Mesodermal cell (in vitro differentiated cells): ENCODE measurements at regions not wholly inside any gene's neighbourhood (a gene's known extent, or its start where the extent isn't known, plus 50 kb on each side); places are given as distances from the start of the nearest gene placed in this dataset.
"Not testable (repeated sequence)": the region's sequence is repeated elsewhere in the genome, so short reads cannot be mapped to it uniquely, and the experiment has no call there.

Experiments used
- H3K27ac ChIP-seq: 2 replicates; pipeline ENCODE4 v1.7.0; 2013; ENCODE audit warnings: mild to moderate bottlenecking, low read depth, low read length, moderate library complexity; ENCODE audit not compliant: severe bottlenecking
- H3K36me3 ChIP-seq: 2 replicates; pipeline ENCODE4 v1.7.1; 2013; ENCODE audit warnings: mild to moderate bottlenecking, low read length, moderate library complexity; ENCODE audit not compliant: control insufficient read depth, insufficient read depth
- H3K4me1 ChIP-seq: one replicate; pipeline ENCODE4 v1.7.1; 2013; ENCODE audit warnings: mild to moderate bottlenecking, low read length; ENCODE audit not compliant: insufficient read depth, control insufficient read depth, poor library complexity, severe bottlenecking
- H3K4me3 ChIP-seq: 2 replicates; pipeline ENCODE4 v1.7.0; 2013; ENCODE audit warnings: low read length, control low read depth, mild to moderate bottlenecking; ENCODE audit not compliant: insufficient read depth, poor library complexity, severe bottlenecking; ENCODE audit errors: extremely low read depth
- H3K9me3 ChIP-seq: 2 replicates; pipeline ENCODE4 v1.7.1; 2013; ENCODE audit warnings: mild to moderate bottlenecking, low read length, moderate library complexity; ENCODE audit not compliant: control insufficient read depth
- WGBS, 2 experiments: methylation state at CpG; one replicate each; pipeline ENCODE4 v1.1.5; 2013; ENCODE audit warnings: missing lambda C conversion rate in 2 of 2; ENCODE audit not compliant: insufficient coverage in 2 of 2; 5-methylcytosine and 5-hydroxymethylcytosine counted together

DNA sequence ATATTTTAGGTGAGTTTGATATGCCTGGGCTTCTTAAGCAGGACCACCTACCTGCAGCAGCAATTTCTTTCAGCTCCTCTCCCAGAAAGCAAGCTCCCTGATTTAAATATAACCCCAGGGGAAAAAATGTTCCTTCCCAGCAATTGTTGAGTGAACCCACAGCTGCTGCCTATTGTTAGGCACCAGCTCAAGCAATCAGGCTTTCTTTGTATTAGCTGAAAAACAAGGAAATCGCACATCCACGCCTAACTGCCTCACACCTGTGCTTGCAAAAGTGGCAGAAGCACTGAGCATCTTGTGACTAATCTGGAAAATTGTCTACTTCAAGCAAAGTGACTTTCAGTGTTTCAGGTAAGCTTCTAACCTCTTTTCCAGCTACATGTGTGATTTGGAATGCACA, 432.2 kb downstream of the SMARCA1 start:
- Histone ChIP-seq H3K9me3 (no peaks in the 10 kb centered on the region), H3K36me3 (no peaks in the 10 kb centered on the region), H3K27ac (no peak overlapping the region), H3K4me3 (no peak overlapping the region), H3K4me1 (no peaks in the 10 kb centered on the region)
- whole genome bisulfite sequencing, 2 experiments, result no CpG with 5 or more reads among the region's 2 CpGs

DNA sequence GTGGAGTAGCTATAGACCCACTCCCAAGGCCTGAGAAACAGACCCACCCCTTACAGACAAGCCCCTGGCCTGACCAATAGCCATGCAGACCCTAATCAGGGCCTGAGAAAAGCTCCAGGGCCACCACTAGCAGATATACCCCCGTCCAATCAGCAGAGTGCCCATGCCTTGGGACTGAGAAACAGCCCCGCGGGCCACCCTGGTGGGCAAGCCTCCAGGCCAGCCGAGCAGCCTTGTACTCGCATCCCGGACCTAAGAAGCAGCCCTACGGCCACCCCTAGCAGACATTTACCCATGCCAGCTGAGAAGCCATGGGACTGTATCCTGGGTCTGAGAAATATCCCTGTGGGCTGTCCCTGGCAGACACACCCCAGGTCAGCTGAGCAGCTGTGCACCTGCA, 436.5 kb downstream of the SMARCA1 start:
- Histone ChIP-seq H3K4me1 (no peaks in the 10 kb centered on the region), H3K9me3 (no peaks in the 10 kb centered on the region), H3K27ac (no peak overlapping the region), H3K4me3 (no peak overlapping the region), H3K36me3 (no peaks in the 10 kb centered on the region)
- 84% methylated on average over 5 of the region's 7 CpGs; no CpG with 5 or more reads in 1 of the 2 experiments for WGBS, 2 experiments

DNA sequence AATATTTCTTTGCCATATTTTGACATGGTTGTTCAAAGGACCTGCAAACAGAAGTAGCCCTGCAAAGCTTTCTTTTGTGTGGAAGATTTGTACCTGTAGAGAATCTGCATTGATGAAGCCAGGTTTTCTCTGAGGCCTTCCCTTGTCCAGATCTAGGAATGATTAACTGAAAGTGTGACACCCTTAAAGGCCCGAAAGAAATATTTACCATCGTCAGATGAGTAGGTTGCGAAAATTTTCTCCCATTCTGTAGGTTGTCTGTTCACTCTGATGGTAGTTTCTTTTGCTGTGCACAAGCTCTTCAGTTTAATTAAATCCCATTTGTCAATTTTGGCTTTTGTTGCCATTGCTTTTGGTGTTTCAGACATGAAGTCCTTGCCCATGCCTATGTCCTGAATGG, 439.0 kb downstream of the SMARCA1 start:
- no CpG with 5 or more reads among the region's 3 CpGs for WGBS, 2 experiments
- not testable (repeated sequence) for H3K27ac ChIP-seq, H3K4me3 ChIP-seq, H3K9me3 ChIP-seq, H3K4me1 ChIP-seq, H3K36me3 ChIP-seq

DNA sequence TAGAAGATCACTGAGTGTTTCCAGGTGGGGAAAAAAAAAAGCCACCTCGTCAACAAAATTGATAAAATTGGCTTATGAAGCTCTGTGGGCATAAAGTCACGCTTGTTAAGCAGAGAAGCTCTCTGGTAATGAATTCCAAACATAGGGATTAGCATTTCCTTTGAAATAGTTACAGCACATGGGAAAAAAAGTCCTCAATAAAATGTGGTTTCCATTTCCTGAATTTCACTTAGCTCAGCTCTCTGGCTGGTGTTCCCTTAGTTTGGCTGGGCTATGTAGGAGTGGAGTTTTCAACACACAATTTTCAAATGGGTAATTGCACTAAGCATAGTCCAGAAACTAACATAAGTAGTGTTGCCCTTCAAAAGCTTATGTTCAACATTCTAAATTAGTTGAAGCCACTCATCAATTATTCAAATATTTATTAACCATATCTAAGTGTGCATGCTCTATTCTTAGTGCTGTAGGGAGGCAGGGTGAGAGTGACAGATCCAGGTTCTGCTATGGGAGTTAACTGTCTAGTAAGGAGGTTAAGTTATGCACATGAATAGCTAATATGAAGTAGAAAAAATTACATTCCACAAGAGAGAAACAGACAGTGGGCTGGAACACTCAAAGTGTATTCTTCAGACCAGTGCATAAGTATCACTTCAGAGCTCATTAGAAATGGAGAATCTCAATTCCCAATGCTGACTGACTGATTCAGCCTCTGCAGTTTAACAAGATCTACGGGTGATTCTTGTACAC, 445.7 kb downstream of the SMARCA1 start:
- Histone ChIP-seq H3K36me3 (no peaks in the 10 kb centered on the region), H3K27ac (no peak overlapping the region)
- 100% methylated on average over 1 of the region's 3 CpGs; no CpG with 5 or more reads in 1 of the 2 experiments for WGBS, 2 experiments

DNA sequence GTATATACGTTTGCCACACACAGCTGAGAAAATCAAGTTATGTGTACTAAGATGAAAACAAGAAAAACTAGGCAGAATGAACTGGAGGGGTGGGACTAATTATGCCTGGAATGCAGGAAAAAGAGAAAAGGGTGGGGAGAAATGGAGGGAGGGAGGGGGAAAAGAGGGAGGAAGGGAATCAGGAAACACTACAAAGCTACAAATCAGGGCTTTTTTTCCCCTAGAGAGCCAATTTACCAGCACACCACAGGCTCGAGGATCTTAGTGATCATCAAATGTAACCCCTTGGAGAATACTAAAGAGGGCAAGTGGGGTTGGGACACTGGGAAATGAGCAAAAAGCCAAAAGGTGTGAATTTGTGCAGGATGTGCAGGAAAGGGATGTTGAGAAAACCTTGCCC, 451.9 kb downstream of the SMARCA1 start:
- no peak overlapping the region for H3K4me3 ChIP-seq

More for the DNA sequence above, 445.7 kb downstream of the SMARCA1 start:
- no peaks in the 10 kb centered on the region for H3K9me3 ChIP-seq
- H3K4me1 ChIP-seq, result no peaks in the 10 kb centered on the region
- no peak overlapping the region for H3K4me3 ChIP-seq

DNA sequence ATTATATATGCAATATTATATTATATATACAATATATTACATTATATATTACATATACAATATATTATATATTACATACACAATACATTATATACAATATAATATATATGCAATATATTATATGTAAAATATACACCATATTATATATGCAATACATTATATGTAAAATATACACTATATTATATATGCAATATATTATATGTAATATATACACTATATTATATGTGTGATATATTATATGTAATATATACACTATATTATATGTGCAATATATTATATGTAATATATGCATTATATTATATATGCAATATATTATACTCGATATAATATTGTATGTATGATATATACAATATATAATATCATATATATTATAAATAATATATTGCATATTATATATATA, 457.4 kb downstream of the SMARCA1 start:
- H3K4me3 ChIP-seq, result no peak overlapping the region
- H3K4me1 ChIP-seq, result no peaks in the 10 kb centered on the region
- WGBS, 2 experiments, result no CpG with 5 or more reads among the region's 1 CpG
- H3K9me3 ChIP-seq, result no peaks in the 10 kb centered on the region
- H3K36me3 ChIP-seq, result no peaks in the 10 kb centered on the region
- no peak overlapping the region for H3K27ac ChIP-seq

More for the DNA sequence above, 451.9 kb downstream of the SMARCA1 start:
- Histone ChIP-seq H3K36me3 (no peaks in the 10 kb centered on the region), H3K27ac (no peak overlapping the region), H3K4me1 (peaks cover 8% of the 10 kb centered on the region), H3K9me3 (no peaks in the 10 kb centered on the region)
- WGBS, 2 experiments, result no CpG with 5 or more reads among the region's 2 CpGs

DNA sequence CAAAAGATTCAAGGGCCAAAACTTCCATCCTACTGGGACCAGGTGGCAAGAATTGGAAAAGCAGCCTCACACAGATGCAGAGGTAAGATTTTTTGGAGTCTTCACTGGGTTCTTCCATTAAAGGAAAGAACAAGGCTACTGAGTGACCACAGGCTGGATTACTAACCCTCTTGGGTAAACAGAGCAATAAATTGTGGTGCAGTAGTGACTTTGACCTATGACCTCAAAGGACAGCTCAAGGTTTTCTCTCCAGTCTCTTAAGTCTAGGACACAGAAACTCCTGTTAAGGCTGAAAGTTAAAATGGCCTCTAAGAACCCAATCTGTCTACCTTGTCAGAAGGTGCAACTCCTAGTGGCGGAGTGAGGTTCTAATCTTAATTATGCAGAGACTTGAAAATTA, 464.9 kb downstream of the SMARCA1 start:
- no CpG with 5 or more reads among the region's 1 CpG for WGBS, 2 experiments
- Histone ChIP-seq H3K4me1 (no peaks in the 10 kb centered on the region), H3K4me3 (no peak overlapping the region), H3K36me3 (no peaks in the 10 kb centered on the region), H3K9me3 (no peaks in the 10 kb centered on the region), H3K27ac (no peak overlapping the region)

DNA sequence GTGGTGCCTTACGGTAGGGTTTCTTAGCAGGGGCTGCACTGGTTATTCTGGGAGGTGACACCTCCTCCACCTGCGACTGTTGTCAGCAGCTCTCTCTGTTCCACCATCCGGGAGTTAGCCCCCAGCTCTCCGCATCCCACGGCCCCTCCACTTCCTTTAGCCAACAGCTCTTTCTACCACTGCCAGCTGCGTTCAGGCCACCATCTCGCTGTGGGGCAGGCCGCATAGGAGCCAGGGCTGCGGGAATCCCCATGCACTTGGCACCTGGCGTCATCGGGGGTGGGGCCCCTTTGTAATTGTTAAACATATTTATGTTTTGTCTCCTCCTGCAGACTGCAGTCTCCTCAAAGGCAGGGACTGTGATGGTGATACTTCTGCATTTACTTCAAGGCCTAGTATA, 480.2 kb downstream of the SMARCA1 start:
- Histone ChIP-seq H3K4me1 (no peaks in the 10 kb centered on the region), H3K27ac (no peak overlapping the region), H3K9me3 (no peaks in the 10 kb centered on the region), H3K4me3 (no peak overlapping the region), H3K36me3 (no peaks in the 10 kb centered on the region)
- 90 to 100% methylated on average over 2 to 3 of the region's 11 CpGs for WGBS, 2 experiments

DNA sequence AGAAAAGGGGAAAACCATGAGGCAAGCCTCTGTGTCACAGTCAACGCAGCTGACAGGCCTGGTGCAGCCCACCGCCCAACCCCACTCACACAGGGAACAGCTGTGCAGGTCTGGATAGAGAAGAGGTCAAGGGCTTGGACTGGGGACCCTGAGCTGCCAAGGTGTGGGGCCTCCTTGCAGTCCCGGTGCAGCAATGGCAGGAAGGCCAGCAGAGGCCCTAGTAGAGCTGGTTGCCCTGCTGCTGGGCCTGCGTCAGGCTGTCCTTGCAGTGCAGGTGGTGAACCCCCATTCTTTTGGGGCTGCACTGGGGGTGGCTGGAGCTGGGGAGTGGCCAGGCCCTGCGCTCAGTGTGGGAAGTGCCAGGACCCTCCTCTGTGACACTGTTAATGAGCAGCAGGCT, 482.0 kb downstream of the SMARCA1 start:
- H3K4me1 ChIP-seq, result no peaks in the 10 kb centered on the region
- H3K4me3 ChIP-seq, result no peak overlapping the region
- no peaks in the 10 kb centered on the region for H3K36me3 ChIP-seq
- H3K27ac ChIP-seq, result no peak overlapping the region
- H3K9me3 ChIP-seq, result no peaks in the 10 kb centered on the region
- 94% methylated on average over 3 of the region's 5 CpGs; no CpG with 5 or more reads in 1 of the 2 experiments for whole genome bisulfite sequencing, 2 experiments

DNA sequence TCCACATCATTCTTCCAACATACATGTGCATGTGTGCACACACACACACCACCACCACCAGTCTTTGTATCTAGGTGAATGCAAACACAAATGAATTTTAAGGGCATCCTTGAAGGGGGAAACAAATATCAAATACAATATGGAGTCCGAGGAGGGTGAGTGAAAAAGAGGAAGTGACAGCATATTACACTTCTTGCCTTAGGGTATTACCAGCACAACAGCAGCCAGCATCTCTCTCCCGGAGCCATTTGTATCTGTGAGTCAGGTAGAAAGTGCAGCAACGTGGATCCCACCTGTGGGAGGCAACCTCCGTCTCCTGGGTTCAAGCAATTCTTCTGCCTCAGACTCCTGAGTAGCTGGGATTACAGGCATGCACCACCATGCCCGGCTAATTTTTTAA, 483.2 kb downstream of the SMARCA1 start:
- 88% methylated on average over 3 of the region's 5 CpGs; no CpG with 5 or more reads in 1 of the 2 experiments for WGBS, 2 experiments
- Histone ChIP-seq H3K36me3 (no peaks in the 10 kb centered on the region), H3K9me3 (no peaks in the 10 kb centered on the region), H3K4me1 (no peaks in the 10 kb centered on the region), H3K27ac (no peak overlapping the region), H3K4me3 (no peak overlapping the region)

DNA sequence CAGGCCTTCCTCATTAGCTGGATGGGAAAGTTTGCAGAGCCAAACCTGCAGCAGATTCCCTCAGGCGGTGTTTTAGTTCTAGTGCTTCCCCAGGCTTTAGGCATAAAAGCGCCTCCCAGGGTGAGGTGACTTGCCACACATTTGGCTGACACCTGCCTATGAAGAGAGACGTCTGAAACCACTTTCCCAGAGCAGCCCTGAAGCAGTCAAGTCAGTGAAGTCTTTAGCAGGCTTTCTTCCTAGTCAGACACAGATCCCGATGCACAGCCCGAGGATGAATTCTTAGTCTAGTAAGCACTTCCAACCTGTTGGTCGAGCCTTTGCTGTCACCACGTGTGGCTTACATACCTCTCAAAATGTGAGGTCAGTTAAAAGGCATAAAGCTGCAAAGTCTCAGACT, 484.1 kb downstream of the SMARCA1 start:
- Histone ChIP-seq H3K4me3 (no peak overlapping the region), H3K4me1 (no peaks in the 10 kb centered on the region), H3K9me3 (no peaks in the 10 kb centered on the region), H3K27ac (no peak overlapping the region), H3K36me3 (no peaks in the 10 kb centered on the region)
- whole genome bisulfite sequencing, 2 experiments, result 74 to 86% methylated on average over 4 to 7 of the region's 7 CpGs
